Stimulated activated CD4-positive, alpha-beta T cell treated with anti-CD3 and anti-CD28 coated beads, Interleukin-12 subunit alpha, Interleukin-12 subunit beta, amount 100 ng/mL, for 48 hours (primary cell): ENCODE measurements at regions not wholly inside any gene's neighbourhood (a gene's known extent, or its start where the extent isn't known, plus 50 kb on each side); places are given as distances from the start of the nearest gene placed in this dataset.
"Not testable (repeated sequence)": the region's sequence is repeated elsewhere in the genome, so short reads cannot be mapped to it uniquely, and the experiment has no call there.

ENCODE experiments used
- DNase-seq, 3 donors: peaks; one replicate each; pipeline ENCODE4 v3.0.0-alpha.2; 2020; ENCODE audit warnings: low read depth in 2 of 3, low spot score in 1 of 3

- DNase-seq = no peak
Measured at GRCh38 chr16:72657791-72658190, 390.1 kb downstream of the ZFHX3 start.

- DNase-seq = no peak
Measured at GRCh38 chr16:72657164-72657563, 390.8 kb downstream of the ZFHX3 start.

GRCh38 chr16:72654535-72654934 lies 393.4 kb downstream of the ZFHX3 start:
- DNase-seq = no peak

GRCh38 chr16:72649254-72649944 lies 398.5 kb downstream of the ZFHX3 start:
- DNase-seq = no peak

- no peak for DNase-seq
Measured at GRCh38 chr16:72646615-72647014, 401.3 kb downstream of the ZFHX3 start.

- no peak for DNase-seq
Measured at GRCh38 chr16:72645538-72645937, 402.4 kb downstream of the ZFHX3 start.

GRCh38 chr16:72644911-72645310 lies 403.0 kb downstream of the ZFHX3 start:
- DNase-seq = no peak

- no peak for DNase-seq
Measured at GRCh38 chr16:72639494-72639893, 408.4 kb downstream of the ZFHX3 start.

GRCh38 chr16:72637306-72637705 lies 410.6 kb downstream of the ZFHX3 start:
- no peak for DNase-seq

GRCh38 chr16:72635694-72636093 lies 412.2 kb downstream of the ZFHX3 start:
- DNase-seq = no peak

GRCh38 chr16:72635104-72635503 lies 412.8 kb downstream of the ZFHX3 start:
- DNase-seq = no peak

- not testable (repeated sequence) for DNase-seq
Measured at GRCh38 chr16:72627182-72627896, 420.6 kb downstream of the ZFHX3 start.

- DNase-seq = no peak
Measured at GRCh38 chr16:72626623-72627022, 421.3 kb downstream of the ZFHX3 start.

GRCh38 chr16:72621651-72622050 lies 426.3 kb downstream of the ZFHX3 start:
- no peak for DNase-seq

GRCh38 chr16:72620853-72621252 lies 427.1 kb downstream of the ZFHX3 start:
- DNase-seq = no peak

GRCh38 chr16:72620348-72620747 lies 427.6 kb downstream of the ZFHX3 start:
- DNase-seq = no peak

- no peak for DNase-seq
Measured at GRCh38 chr16:72615856-72616255, 432.1 kb downstream of the ZFHX3 start.

- no peak for DNase-seq
Measured at GRCh38 chr16:72612718-72613117, 435.2 kb downstream of the ZFHX3 start.

GRCh38 chr16:72612256-72612655 lies 435.7 kb downstream of the ZFHX3 start:
- no peak for DNase-seq

GRCh38 chr16:72609933-72610332 lies 438.0 kb upstream of the PMFBP1 start:
- no peak for DNase-seq

- no peak for DNase-seq
Measured at GRCh38 chr16:72609066-72609465, 437.1 kb upstream of the PMFBP1 start.

GRCh38 chr16:72604375-72604774 lies 432.4 kb upstream of the PMFBP1 start:
- DNase-seq = no peak

- no peak for DNase-seq
Measured at GRCh38 chr16:72602499-72602898, 430.5 kb upstream of the PMFBP1 start.
